ENCODE measurements at regions not wholly inside any gene's neighbourhood (a gene's known extent, or its start where the extent isn't known, plus 50 kb on each side); places are given as distances from the start of the nearest gene placed in this dataset.

GRCh38 chr10:16020836-16021235 is 160.5 kb upstream of the MINDY3 start:
- no peak overlapping the region for H2AFZ ChIP-seq (ENCODE audit: control insufficient read depth, low read depth, low read length)
- BruUV-seq (replicated peaks): no TSS peak
- ATAC-seq: no peak

More at GRCh38 chr10:16020836-16021235, 160.5 kb upstream of the MINDY3 start:
- H3K4me2 ChIP-seq (ENCODE audit: control insufficient read depth, insufficient read depth): no peak overlapping the region
- no peaks in the 10 kb centered on the region for H4K20me1 ChIP-seq (ENCODE audit: control insufficient read depth, insufficient read depth)
- ChIA-PET CTCF (no interaction called here), POLR2A (no interaction called here), SMC1A (ENCODE audit: uncharacterized antibody, unreplicated experiment) (no interaction called here), RAD21 (ENCODE audit: unreplicated experiment) (no interaction called here)
- no peak for FAIRE-seq
- H3K79me2 ChIP-seq (ENCODE audit: control insufficient read depth, insufficient read depth, low read length): no peaks in the 10 kb centered on the region
- 0% methylated on average over 1 of the region's 1 CpG for WGBS (ENCODE audit: insufficient coverage, insufficient replicate concordance, low lambda C conversion rate, missing lambda C conversion rate)
- H3K9me3 ChIP-seq (replicated peaks; ENCODE audit: control insufficient read depth, insufficient read depth, low read length): no peaks in the 10 kb centered on the region
- no peak overlapping the region for H3K27ac ChIP-seq (ENCODE audit: control insufficient read depth, insufficient read depth)
- H3K9ac ChIP-seq (ENCODE audit: control insufficient read depth, insufficient read depth, low read length): no peak overlapping the region
- TF ChIP-seq RAD51 (IDR thresholded peaks at IDR 0.05) (no peak), RUNX3 (IDR thresholded peaks at IDR 0.05; ENCODE audit: low read length) (no peak), TCF12 (IDR thresholded peaks at IDR 0.05; ENCODE audit: low read depth, low read length) (no peak), ZBTB11 (CRISPR knock-in tag; IDR thresholded peaks at IDR 0.05) (no peak), IRF3 (IDR thresholded peaks at IDR 0.05) (no peak), SMC3 (IDR thresholded peaks at IDR 0.05; ENCODE audit: borderline replicate concordance, low read length) (no peak), CREB1 (IDR thresholded peaks at IDR 0.05; ENCODE audit: low read depth) (no peak), IRF4 (IDR thresholded peaks at IDR 0.05; ENCODE audit: low read depth, low read length) (no peak)
- TF ChIP-seq, protein P1, sequence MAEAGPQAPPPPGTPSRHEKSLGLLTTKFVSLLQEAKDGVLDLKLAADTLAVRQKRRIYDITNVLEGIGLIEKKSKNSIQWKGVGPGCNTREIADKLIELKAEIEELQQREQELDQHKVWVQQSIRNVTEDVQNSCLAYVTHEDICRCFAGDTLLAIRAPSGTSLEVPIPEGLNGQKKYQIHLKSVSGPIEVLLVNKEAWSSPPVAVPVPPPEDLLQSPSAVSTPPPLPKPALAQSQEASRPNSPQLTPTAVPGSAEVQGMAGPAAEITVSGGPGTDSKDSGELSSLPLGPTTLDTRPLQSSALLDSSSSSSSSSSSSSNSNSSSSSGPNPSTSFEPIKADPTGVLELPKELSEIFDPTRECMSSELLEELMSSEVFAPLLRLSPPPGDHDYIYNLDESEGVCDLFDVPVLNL (IDR thresholded peaks at IDR 0.05; ENCODE audit: low read depth, low read length): no peak
- TF ChIP-seq, protein P2, sequence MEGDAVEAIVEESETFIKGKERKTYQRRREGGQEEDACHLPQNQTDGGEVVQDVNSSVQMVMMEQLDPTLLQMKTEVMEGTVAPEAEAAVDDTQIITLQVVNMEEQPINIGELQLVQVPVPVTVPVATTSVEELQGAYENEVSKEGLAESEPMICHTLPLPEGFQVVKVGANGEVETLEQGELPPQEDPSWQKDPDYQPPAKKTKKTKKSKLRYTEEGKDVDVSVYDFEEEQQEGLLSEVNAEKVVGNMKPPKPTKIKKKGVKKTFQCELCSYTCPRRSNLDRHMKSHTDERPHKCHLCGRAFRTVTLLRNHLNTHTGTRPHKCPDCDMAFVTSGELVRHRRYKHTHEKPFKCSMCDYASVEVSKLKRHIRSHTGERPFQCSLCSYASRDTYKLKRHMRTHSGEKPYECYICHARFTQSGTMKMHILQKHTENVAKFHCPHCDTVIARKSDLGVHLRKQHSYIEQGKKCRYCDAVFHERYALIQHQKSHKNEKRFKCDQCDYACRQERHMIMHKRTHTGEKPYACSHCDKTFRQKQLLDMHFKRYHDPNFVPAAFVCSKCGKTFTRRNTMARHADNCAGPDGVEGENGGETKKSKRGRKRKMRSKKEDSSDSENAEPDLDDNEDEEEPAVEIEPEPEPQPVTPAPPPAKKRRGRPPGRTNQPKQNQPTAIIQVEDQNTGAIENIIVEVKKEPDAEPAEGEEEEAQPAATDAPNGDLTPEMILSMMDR (IDR thresholded peaks at IDR 0.05 in 2 of 3, conservative IDR thresholded peaks at IDR 0.05 in 1 of 3; ENCODE audit: control insufficient read depth in 2 of 3, extremely low read depth in 1 of 3, insufficient read depth in 1 of 3, low read depth in 3 of 3, low read length in 3 of 3): no peak
- no peak for DNase-seq (ENCODE audit: low read depth, low spot score)
- no peaks in the 10 kb centered on the region for H3K27me3 ChIP-seq (replicated peaks in 1 of 2; ENCODE audit: control insufficient read depth in 2 of 2, insufficient read depth in 2 of 2, low read length in 1 of 2)
- in situ Hi-C loops (cut with MboI): no loop called here
- intact Hi-C loops (cut with micrococcal nuclease; ENCODE audit: unreplicated experiment): no loop called here
- H3K4me3 ChIP-seq: no peak overlapping the region
- no peaks in the 10 kb centered on the region for H3K4me1 ChIP-seq (ENCODE audit: control insufficient read depth, insufficient read depth, low read length)
- H3K36me3 ChIP-seq (ENCODE audit: control insufficient read depth in 2 of 2, insufficient read depth in 2 of 2, low read length in 1 of 2): no peaks in the 10 kb centered on the region

All from GM12878 (cell line).